Progenitor cell of endocrine pancreas (in vitro differentiated cells): ENCODE measurements at regions not wholly inside any gene's neighbourhood (a gene's known extent, or its start where the extent isn't known, plus 50 kb on each side); places are given as distances from the start of the nearest gene placed in this dataset.
"Not testable (repeated sequence)": the region's sequence is repeated elsewhere in the genome, so short reads cannot be mapped to it uniquely, and the experiment has no call there.

ENCODE experiments used
- DNase-seq: peaks from one replicate; pipeline ENCODE4 v3.0.0; 2021; ENCODE audit warnings: low spot score; ENCODE audit not compliant: unreplicated experiment
- H3K27ac Mint-ChIP-seq: 2 replicates; pipeline ENCODE4 v1.8.0; 2021; ENCODE audit warnings: mild to moderate bottlenecking, moderate library complexity, mixed read lengths
- H3K27me3 Mint-ChIP-seq: 2 replicates; pipeline ENCODE4 v1.8.0; 2021; ENCODE audit warnings: mixed read lengths
- H3K36me3 Mint-ChIP-seq: 2 replicates; pipeline ENCODE4 v1.8.0; 2022; ENCODE audit warnings: mixed read lengths; ENCODE audit not compliant: insufficient read depth
- H3K4me1 Mint-ChIP-seq: 2 replicates; pipeline ENCODE4 v1.8.0; 2021; ENCODE audit warnings: low read depth, mixed read lengths
- H3K4me3 Mint-ChIP-seq: 2 replicates; pipeline ENCODE4 v1.8.0; 2021; ENCODE audit warnings: low read depth, mild to moderate bottlenecking, moderate library complexity, mixed read lengths
- H3K9me3 Mint-ChIP-seq: 2 replicates; pipeline ENCODE4 v1.8.0; 2021; ENCODE audit warnings: low read depth, mixed read lengths
- CTCF ChIP-seq: fragments of 200-600 bp; sonication (generic); IDR thresholded peaks from one replicate; pipeline ENCODE4 v1.5.0; 2021; ENCODE audit warnings: antibody characterized with exemption, mild to moderate bottlenecking; ENCODE audit not compliant: unreplicated experiment

- no peak overlapping the region for H3K4me3 Mint-ChIP-seq
- no peak overlapping the region for H3K27ac Mint-ChIP-seq
- peaks cover 2% of the 10 kb centered on the region for H3K4me1 Mint-ChIP-seq
- DNase-seq, result no peak
- peaks cover 20% of the 10 kb centered on the region for H3K9me3 Mint-ChIP-seq
- peaks cover 2% of the 10 kb centered on the region for H3K27me3 Mint-ChIP-seq
- peaks cover 6% of the 10 kb centered on the region for H3K36me3 Mint-ChIP-seq
- no peak for TF ChIP-seq CTCF
These were observed 677.2 kb downstream of the TYW1 start for GRCh38 chr7:67673861-67674260.

DNA sequence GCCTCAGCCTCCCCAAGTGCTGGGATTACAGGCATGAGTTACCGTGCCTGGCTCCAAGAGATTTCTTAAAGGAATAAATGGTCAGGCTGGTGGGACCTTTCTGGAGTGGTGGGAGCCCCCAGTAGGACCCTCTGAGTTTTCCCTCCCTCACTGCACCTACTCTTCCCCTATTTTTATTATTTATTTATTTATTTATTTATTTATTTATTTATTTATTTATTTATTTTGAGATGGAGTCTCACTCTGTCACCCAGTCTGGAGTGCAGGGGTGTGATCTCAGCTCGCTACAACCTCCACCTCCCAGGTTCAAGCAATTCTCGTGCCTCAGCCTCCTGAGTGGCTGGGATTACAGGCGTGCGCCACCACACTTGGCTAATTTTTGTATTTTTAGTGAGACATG, 678.2 kb downstream of the TYW1 start:
- DNase-seq, H3K4me1 Mint-ChIP-seq, H3K27me3 Mint-ChIP-seq, H3K4me3 Mint-ChIP-seq, H3K36me3 Mint-ChIP-seq, H3K27ac Mint-ChIP-seq: not testable (repeated sequence)
- H3K9me3 Mint-ChIP-seq, result peaks cover 13% of the 10 kb centered on the region

DNA sequence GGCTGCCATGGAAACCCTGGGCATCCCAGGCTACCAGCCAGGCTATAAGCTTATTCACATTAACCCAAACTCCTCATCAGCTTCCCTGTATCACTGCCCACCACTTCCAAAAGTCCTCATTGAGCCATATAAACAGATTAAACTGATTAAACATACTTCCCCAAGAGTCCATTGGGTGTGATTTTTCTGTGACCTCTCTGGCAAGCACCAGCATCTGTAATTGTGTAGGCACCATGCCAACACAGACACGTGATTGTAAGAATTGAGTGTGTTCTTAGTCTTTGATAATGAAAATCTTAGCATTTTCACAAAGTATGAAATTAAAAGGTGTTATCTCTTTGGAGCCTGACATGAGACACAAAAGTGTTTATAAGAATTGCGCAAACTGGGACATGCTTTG, 679.3 kb downstream of the TYW1 start:
- peaks cover 9% of the 10 kb centered on the region for H3K9me3 Mint-ChIP-seq
- no peak for DNase-seq
- TF ChIP-seq CTCF, result no peak
- H3K4me1 Mint-ChIP-seq, result peaks cover 2% of the 10 kb centered on the region
- peaks cover 4% of the 10 kb centered on the region for H3K27me3 Mint-ChIP-seq
- peaks cover 6% of the 10 kb centered on the region for H3K36me3 Mint-ChIP-seq
- H3K4me3 Mint-ChIP-seq, result no peak overlapping the region
- no peak overlapping the region for H3K27ac Mint-ChIP-seq

- H3K27ac Mint-ChIP-seq, result peak overlapping the region; percentile 2
- no peak for TF ChIP-seq CTCF
- H3K4me1 Mint-ChIP-seq, result peaks cover 2% of the 10 kb centered on the region
- peaks cover 6% of the 10 kb centered on the region for H3K9me3 Mint-ChIP-seq
- H3K4me3 Mint-ChIP-seq, result no peak overlapping the region
- DNase-seq, result no peak
- peaks cover 3% of the 10 kb centered on the region for H3K36me3 Mint-ChIP-seq
- H3K27me3 Mint-ChIP-seq, result peaks cover 8% of the 10 kb centered on the region
These were observed 681.8 kb downstream of the TYW1 start for GRCh38 chr7:67678419-67678818.

DNA sequence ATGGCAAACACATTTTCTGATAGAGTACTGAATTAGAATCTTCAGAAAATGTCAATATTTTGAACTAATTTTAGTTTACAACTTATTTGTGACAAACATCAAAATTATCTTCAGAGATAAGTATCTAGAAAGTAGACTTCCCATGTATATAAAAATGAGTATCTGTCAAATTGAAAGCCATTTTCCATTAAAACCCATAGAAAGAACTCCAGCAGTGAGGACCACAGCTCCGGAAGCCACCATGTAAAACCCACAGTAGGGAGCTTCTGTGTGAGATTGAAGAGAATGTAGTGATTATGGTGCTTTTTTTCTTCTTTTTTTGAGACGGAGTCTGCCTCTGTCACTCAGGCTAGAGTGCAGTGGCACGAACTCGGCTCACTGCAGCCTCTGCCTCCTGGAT, 687.0 kb downstream of the TYW1 start:
- Mint-ChIP-seq H3K27ac (no peak overlapping the region), H3K4me3 (no peak overlapping the region), H3K27me3 (peaks cover 8% of the 10 kb centered on the region), H3K9me3 (no peaks in the 10 kb centered on the region), H3K4me1 (no peaks in the 10 kb centered on the region), H3K36me3 (no peaks in the 10 kb centered on the region)
- no peak for DNase-seq
- no peak for TF ChIP-seq CTCF

DNA sequence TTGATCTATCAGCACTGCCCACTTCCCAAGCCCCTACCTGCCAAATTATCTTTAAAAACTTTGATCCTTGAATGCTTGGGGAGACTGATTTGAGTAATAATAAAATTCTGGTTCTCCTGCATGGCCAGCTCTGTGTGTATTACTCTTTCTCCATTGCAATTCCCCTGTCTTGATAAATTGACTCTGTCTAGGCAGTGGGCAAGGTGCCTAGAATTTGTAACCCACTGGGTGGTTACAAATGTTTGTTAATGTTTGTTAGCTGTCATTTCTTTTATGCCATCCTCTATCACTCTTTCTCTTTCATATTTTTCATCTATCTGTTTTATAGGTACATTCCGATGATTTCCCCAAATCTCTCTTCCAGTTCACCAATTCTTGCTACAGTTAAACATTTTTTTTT, 694.1 kb downstream of the TYW1 start:
- Mint-ChIP-seq H3K4me1 (peaks cover 13% of the 10 kb centered on the region), H3K9me3 (peaks cover 8% of the 10 kb centered on the region), H3K27ac (no peak overlapping the region), H3K36me3 (no peaks in the 10 kb centered on the region), H3K27me3 (no peaks in the 10 kb centered on the region), H3K4me3 (no peak overlapping the region)
- no peak for TF ChIP-seq CTCF
- DNase-seq, result no peak
